Kidney glomerular epithelial cell (primary cell): ENCODE measurements at regions not wholly inside any gene's neighbourhood (a gene's known extent, or its start where the extent isn't known, plus 50 kb on each side); places are given as distances from the start of the nearest gene placed in this dataset.
A peak's percentile ranks its signal among the peaks of the same experiment; 100 is the strongest.
"Not testable (repeated sequence)": the region's sequence is repeated elsewhere in the genome, so short reads cannot be mapped to it uniquely, and the experiment has no call there.

Source experiments
- DNase-seq: peaks from one replicate; lab custom pipeline; 2025; lab: John Stamatoyannopoulos, UW

DNA sequence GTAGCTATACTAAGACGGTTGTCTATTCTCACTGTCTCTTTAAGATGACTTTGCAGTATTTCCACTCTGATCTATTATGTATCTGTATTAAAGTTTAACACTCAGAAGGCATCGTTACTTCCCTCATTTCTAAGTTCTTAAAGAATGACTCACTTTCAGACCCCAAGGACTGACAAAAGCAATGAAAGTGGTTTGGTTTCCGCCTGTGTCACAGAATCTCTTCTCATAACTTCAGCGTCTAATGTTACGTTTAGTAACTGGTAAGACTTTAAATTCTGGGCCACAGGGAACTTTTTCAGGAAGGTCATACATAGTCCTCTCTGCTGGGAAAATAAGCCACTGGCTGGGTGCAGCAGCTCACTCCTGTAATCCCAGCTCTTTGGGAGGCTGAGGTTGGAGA lies 892.0 kb upstream of the AUTS2 start:
- DNase-seq = peak; percentile 71

DNA sequence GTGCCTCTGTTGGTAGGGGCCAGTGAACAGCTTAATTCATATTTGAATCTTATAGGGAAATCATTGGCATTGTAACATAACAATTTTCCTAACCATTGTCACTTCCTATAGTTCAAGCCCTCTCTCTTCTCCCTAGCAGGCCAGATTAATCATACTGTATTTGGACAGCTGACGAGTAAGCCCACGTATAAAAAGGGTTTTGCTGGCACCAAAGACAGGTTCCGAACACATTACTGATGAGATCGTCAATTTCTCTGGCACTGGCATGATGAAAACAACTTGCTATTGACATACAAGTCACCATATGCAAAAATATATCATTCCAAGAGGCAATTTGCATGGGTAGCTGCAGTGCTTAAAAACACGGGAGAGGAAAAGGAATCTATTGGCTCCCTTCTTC lies 891.1 kb upstream of the AUTS2 start:
- DNase-seq = no peak

DNA sequence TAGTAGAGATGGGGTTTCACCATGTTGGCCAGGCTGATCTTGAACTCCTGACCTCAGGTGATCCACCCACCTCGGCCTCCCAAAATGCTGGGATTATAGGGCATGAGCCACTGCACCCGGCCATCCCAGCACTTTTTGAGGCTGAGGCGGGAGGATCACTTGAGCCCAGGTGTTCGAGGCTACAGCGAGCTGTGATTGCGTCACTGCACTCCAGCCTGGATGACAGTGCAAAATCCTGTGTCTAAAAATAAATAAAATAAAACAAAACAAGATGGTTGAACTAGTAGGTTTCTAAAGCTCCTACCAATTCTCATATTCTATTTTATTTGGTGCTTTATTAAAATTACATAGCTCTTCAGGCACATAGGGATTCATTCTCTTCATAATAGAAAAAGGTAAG lies 890.3 kb upstream of the AUTS2 start:
- DNase-seq = no peak

DNA sequence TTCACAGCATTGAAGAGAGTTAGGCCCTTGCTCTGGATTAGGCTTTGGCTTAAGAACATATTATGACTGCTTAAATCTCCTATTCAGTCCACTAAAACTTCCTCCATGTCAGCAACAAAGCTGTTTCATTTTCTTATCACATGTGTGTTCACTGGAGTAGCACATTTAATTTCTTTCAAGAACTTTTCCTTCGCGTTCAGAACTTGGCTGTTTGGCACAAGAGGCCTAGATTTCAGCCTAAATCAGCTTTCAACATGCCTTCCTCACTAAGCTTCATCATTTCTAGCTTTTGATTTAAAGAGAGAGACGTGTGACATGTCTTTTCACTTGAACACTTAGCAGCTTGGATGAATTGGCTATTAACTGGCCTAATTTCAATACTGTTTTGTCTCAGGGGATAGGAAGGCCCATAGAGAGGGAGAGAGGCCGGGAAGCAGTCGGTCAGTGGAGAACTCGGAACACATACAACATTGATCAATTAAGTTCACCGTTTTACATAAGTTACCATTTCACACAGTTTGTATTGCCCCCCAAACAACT lies 885.2 kb upstream of the AUTS2 start:
- no peak for DNase-seq

DNA sequence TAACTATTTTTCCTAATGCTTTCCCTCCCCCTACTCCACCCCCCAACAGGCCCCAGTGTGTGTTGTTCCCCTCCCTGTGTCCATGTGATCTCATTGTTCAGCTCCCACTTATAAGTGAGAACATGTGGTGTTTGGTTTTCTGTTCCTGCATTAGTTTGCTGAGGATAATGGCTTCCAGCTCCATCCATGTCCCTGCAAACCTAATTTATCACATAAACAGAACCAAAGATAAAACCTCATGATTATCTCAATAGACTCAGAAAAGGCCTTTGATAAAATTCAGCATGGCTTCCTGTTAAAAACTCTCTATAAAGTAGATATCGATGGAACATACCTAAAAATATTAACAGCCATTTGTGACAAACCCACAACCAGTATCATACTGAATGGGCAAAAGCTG lies 884.1 kb upstream of the AUTS2 start:
- not testable (repeated sequence) for DNase-seq

DNA sequence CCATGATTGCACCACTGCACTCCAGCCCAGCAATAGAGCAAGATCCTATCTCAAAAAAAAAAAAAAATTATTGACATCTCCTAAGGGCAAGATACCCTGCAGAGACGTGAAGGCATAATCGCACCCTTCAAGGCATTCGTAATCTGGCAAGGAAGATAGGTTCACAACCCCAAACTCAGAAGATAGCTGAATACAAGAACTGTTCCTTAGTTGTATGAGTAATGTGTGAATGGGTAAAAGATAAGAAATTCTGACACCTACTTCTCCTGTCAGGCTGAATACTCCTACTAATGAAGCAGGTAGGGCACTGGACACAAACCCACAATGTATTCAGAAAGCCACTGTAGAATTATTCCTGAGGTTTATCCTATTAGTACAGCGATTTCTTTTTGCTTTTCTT lies 882.4 kb upstream of the AUTS2 start:
- DNase-seq = no peak

DNA sequence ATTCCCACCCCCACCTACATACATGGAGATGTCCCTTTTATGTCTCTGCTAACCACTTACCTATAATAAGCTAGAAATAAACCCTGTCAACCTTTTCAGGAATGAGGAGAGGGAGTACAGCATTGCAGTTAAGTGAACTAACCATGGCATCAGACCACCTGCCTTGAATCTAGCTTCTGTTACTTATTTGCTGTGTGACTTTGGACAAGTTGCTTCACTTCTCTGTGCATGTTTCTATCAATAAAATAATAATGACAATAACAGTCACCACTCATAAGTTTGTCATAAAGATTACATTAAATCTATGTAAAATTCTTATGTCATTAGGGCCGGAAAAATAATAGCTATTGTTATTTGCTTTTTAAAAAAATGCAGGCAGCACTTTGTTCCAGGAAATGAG lies 881.1 kb upstream of the AUTS2 start:
- DNase-seq = no peak

DNA sequence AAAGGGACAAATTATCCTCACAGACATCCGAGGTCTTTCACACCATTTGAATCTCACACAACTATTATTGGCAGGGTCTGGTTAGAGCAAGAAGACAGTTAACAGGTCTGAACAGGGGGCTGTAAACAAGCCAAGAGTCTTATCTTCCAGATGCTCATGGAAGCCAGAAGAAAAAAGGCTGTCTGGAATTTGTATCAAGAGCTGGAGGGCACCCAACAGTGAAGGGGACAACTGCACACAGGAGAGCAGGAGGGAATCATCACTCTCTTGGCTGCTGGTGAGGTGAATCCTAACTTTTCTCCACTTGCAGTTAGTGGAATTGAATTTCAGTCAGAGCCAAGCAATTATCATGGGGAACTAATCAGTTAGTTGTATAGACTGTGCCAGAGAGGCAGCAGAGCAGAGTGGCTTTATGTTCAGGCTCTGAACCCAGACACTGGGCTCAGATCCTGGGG lies 880.2 kb upstream of the AUTS2 start:
- DNase-seq = no peak

DNA sequence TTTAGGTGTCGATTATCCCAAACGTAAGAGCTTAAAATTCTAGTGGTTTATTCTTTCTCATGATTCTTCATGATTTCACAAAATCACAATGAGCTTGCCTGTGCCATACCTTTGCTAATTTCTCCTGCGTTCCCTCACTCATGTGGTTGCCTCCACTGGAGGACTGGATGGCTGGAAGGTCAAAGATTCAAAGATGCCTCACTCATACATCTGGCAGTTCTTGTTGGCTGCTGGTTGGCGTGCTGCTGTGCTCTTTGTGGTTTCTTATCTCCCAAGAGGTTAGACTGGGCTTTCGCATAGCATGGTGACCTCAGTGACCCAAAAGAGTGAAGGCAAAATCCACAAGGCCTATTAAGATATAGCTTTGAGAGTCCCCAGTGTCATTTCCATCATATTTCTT lies 877.6 kb upstream of the AUTS2 start:
- DNase-seq = no peak

DNA sequence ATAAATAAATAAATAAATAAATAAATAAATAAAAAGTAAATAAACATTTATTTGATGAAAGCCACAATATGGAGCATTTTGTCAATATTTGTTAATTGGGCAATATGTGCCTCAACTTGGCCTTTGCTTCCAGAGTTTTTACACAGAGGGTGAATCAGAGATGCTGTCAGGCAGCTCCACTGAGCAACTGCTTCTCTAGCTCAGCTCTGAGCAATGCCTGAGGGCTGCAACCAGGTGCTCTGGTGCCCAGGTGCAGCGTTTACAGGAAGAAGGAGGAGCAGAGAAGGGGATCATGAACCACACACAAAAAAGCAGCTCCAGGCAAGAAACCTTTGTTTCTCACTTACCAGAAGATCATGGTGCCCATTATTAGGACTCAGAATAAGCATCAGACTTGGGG lies 876.2 kb upstream of the AUTS2 start:
- DNase-seq = no peak

DNA sequence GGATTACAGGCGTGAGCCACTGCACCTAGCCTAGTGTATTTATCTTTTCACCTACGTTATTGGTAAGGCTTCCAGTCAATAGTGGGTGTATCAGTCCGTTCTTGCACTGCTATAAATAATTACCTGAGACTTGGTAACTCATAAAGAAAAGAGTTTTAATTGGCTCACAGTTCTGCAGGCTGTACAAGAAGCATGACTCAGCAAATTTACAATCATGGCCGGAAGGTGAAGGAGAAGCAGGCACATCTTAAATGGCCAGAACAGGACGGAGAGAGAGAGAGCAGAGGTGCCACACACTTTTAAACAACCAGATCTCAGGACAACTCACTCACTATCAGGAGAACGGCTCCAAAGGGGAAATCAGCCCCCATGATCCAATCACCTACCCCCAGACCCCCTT lies 873.3 kb upstream of the AUTS2 start:
- DNase-seq = no peak

DNA sequence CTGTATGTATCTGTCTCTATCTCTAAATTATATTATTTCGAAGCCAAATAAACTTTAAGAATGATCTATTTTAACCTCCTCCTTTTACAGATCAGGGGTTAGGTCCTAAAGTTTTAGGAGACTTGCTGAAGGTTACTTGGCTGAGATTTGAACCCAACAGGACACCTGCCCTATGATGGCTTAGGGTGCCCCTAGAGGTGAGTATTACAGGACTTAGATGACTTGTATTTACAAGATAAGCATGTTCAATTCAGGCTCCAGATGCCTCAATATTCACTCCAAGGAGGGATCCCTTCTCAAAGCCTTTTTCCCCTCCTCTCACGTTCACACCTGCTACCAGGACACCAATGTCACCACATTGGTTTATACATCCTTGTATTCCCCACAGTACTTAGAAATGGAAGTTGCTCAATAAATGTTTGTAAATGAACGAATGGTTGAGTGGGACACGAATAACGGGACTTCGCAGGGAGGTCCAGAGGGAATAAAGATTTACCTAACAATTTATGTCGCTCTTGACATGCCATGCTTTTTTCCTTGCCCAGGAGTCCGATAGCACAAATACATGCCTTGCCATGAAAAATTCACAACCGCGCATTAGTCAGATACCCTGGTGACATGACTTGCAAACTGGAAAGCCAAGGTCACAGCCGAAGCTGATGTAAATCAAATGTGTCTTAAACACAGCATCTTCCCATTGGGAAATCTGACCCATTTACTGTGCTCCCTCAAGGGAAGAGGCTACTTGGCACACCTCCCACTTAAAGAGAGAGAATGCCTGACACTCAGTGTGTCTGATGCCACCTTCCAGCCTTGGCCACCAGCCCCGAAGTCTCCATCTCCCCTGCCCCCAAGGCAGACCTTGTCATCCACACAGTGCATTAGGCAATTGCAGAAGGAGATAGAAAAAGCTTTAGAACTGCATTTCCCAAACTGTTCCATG lies 872.2 kb upstream of the AUTS2 start:
- no peak for DNase-seq

DNA sequence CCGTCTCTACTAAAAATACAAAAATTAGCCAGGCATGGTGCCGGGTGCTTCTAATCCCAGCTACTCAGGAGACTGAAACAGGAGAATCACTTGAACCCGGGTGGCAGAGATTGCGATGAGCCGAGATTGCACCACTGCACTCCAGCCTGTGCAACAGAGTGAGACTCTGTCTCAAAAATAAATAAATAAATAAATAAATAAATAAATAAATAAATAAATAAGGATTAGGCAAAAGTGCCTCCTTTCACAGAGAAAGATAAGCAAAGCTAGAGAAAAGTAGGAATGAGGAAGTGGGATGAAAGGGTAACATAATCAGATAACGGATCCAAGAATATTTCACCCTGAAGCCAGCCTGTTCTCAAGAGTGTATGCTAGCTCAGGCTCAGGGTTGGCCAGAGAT lies 869.6 kb upstream of the AUTS2 start:
- DNase-seq = not testable (repeated sequence)

DNA sequence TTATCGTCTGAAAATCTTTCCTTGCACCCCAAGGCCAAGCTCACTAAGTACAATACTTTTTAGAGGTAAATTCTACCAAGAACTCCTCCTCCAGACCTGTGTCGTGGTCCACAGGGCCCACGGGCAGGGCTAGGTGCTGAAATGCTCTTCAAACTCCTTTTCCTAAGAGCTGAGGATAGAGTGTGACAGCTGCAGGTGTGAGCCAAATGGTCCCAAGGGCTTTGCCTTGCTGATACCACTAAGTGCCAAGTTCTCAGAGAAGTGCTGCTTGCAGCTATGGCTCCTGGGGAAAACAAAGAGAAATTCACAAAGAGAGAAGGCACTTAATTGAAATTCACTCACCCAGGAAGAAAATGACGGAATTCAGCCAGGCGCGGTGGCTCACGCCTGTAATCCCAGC lies 868.9 kb upstream of the AUTS2 start:
- no peak for DNase-seq

DNA sequence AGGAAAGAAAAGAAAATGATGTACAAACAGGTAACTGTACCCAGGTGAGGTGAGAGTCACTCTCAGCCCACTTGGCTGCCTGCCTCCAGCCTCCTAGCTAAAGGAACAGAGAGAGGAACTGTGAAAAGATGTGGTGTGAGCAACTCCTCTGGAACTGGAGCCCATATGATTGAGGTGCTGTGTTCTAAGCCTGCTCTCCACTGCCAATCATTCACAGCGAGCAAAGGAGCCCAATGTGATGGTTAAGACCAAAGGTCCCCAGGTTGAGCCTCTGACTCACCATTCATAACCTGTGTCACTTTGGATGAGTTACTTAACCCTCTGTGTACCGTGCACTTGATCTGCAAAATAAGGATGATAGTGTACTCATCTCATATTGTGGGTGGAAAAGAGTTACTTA lies 868.1 kb upstream of the AUTS2 start:
- DNase-seq = no peak

DNA sequence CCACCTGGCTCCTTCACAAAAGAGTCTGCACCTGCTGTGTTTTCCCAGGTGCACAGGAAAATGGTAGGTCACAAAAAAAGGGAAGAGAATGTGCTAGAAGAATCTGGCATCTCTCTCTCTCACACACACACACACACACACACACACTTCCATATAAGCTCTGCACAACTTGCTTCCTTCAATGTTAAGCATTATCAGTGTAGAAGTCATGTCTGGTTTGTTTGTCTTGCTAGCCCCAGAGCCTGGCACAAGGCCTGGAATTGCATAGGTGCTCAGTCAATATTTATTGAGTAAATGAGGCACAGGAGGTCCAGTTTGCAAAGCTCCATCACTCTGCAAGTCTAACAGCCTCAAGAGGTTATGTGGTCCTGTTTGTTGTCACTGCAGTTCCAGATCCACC lies 867.3 kb upstream of the AUTS2 start:
- no peak for DNase-seq

DNA sequence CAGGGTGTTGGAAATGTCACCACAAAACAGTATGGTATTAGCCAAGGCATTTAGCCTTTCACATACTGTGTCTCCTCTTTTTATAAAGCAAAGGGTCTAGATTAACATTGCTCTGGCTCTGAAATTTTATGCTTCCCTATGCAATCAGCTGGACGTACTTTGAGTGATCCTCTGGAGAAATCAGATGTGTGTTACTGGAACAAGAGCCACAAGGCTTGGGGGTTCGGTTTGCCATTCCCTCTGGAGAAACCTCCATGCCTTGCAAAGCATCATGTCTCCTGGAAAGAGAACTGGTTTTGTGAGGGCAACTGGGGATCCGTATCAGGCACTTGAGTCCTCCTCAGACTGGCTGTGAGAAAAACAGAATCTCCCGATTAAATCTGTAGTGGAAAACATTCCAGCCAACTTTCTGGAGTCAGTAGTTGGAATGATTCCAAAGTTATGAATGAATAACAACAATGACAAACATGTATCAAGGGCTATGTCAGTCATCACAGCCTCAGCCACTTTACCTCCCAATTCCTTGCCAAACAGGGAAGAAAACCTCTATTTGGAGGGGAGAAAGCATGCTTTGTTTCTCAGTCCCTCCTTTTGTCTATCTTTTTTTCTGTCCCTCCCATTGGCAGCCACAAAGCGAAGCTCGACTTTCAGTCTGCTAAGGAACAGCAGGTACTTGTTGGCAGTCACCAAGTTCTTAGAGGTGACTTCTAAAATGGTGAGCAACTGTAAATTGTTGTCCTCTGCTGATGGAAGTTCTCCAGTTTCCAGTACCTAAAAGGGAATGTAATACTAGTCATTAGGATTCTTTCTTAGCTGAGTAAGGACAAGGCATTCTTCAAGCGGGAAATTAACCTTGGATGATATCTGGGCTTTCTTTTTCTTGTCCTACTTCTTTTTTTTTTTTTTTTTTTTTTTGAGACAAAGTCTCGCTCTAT lies 864.8 kb upstream of the AUTS2 start:
- DNase-seq = no peak

DNA sequence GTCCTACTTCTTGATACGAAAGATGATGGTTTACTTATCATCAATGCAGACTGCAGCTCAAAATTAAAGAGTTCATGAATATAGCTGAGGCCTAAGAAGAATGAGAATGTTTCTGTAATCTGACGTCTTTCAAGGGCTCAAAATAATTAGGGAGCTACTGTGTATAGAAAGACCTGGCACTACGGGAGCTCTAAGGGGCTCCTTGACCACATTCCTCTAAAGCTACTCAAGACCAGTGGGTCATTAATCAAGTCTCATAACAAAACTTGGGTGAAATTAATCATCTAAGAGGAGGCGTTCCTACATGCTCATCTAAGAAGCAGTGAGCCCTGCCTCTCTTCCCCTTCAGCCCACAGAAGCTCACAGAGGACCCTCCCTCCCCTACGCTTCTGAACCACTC lies 863.8 kb upstream of the AUTS2 start:
- no peak for DNase-seq

DNA sequence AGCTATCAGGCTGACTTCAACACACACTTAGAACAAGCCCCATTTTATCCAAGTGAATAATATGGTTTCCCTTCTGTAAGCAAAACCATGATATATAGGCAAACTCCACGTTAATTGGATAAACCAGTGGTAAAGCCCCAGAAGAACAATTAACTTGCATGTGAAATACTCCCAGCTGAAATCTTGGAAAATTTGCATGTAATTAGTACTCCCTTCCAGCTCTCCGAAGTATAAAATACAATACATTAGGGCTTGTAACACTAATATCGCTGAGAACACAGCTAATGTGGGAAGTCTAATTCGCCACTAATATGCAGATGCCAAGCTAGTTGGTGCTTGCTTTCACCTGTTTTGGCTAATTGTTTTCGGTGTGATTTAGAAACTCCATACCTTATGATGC lies 859.0 kb upstream of the AUTS2 start:
- DNase-seq = no peak

DNA sequence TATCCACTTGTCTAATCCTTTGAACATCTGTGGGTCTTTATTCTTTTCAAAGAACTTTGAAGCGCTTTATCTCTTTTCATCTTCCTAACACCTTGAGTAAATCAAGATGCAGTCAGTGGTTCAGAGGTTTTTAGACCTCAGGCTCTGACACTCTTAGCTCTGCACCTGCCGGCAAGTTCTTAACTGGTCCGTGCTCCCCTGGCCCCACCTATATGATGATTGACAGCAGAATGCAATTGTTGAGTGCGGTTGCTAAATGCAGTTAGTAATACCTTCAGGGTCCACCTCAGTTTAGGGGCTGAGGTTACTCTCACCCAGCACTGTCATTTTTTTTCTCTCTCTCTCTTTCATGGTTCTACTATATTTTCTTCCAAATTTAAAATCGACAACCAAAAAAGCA lies 854.2 kb upstream of the AUTS2 start:
- DNase-seq = no peak

DNA sequence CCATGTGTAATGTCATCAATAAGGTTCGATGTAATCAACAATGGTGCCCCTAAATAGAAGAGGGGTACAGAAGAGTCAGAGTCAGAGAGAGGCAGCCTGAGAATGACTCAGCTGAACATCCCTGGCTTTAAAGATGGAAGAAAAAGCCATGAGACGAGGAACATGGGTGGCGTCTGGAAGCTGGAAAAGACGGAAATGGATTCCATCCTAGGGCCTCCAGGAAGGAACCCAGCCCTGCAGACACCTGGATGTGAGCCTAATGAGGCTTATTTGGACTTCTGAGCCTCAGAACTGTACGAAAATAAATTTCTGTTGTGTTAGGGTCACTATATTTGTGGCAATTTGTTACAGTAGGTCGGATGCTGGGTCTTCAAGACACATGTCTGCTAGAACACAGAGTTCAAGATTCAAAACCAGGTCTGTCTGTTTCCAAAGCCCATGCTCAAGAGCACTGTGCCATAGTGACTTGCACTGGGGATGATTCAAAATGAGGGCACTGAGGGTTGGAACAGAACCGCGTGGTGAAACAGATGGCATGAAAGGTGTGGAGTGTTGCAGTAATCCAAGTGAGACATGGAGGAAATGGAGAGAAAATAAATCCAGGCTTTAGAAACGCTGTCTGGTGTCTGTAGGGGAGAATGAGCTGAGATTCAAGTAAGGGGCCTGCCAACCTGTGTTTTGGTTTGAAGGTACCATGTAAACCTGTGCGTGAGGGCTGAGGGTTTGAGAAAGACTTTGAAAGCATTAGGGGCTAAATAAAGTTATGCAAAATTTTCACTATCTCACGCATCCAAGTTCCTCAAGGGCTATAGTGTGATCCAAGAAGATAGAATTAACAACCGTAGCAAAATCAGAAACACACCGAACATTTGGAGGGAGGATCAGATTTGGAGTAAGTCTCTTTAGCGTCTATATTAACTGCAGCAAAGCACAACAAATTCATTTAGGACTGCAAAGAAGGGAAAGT lies 849.1 kb upstream of the AUTS2 start:
- no peak for DNase-seq
